ENCODE measurements at regions not wholly inside any gene's neighbourhood (a gene's known extent, or its start where the extent isn't known, plus 50 kb on each side); places are given as distances from the start of the nearest gene placed in this dataset.

- no peak for TF ChIP-seq POLR2A (IDR thresholded peaks at IDR 0.05; ENCODE audit: low read depth, low read length)
- FAIRE-seq (no peak), DNase-seq (ENCODE audit: insufficient read length, low spot score) (no peak)
These were observed 69.1 kb downstream of the OTP start for GRCh38 chr5:77569409-77569808.

GRCh38 chr5:77568555-77568954, 70.0 kb downstream of the OTP start:
- FAIRE-seq (no peak), DNase-seq (ENCODE audit: insufficient read length, low spot score) (no peak)
- TF ChIP-seq POLR2A (IDR thresholded peaks at IDR 0.05; ENCODE audit: low read depth, low read length) = no peak

GRCh38 chr5:77568082-77568481, 70.4 kb downstream of the OTP start:
- no peak for TF ChIP-seq POLR2A (IDR thresholded peaks at IDR 0.05; ENCODE audit: low read depth, low read length)
- FAIRE-seq = no peak
- DNase-seq (ENCODE audit: insufficient read length, low spot score) = no peak

GRCh38 chr5:77563475-77563874, 71.4 kb upstream of the WDR41 start:
- DNase-seq (ENCODE audit: insufficient read length, low spot score) = no peak
- FAIRE-seq = no peak
- no peak for TF ChIP-seq POLR2A (IDR thresholded peaks at IDR 0.05; ENCODE audit: low read depth, low read length)

GRCh38 chr5:77561965-77562364, 69.8 kb upstream of the WDR41 start:
- DNase-seq (ENCODE audit: insufficient read length, low spot score) (no peak), FAIRE-seq (no peak)
- no peak for TF ChIP-seq POLR2A (IDR thresholded peaks at IDR 0.05; ENCODE audit: low read depth, low read length)

GRCh38 chr5:77560677-77561263, 68.7 kb upstream of the WDR41 start:
- FAIRE-seq = peak; percentile 90
- DNase-seq (ENCODE audit: insufficient read length, low spot score) = peak; percentile 2
- no peak for TF ChIP-seq POLR2A (IDR thresholded peaks at IDR 0.05; ENCODE audit: low read depth, low read length)

- FAIRE-seq (no peak), DNase-seq (ENCODE audit: insufficient read length, low spot score) (no peak)
- no peak for TF ChIP-seq POLR2A (IDR thresholded peaks at IDR 0.05; ENCODE audit: low read depth, low read length)
These were observed 66.2 kb upstream of the WDR41 start for GRCh38 chr5:77558266-77558665.

GRCh38 chr5:77550406-77550805, 58.3 kb upstream of the WDR41 start:
- FAIRE-seq (no peak), DNase-seq (ENCODE audit: insufficient read length, low spot score) (no peak)
- TF ChIP-seq POLR2A (IDR thresholded peaks at IDR 0.05; ENCODE audit: low read depth, low read length) = no peak

- TF ChIP-seq POLR2A (IDR thresholded peaks at IDR 0.05; ENCODE audit: low read depth, low read length) = no peak
- FAIRE-seq (no peak), DNase-seq (ENCODE audit: insufficient read length, low spot score) (no peak)
These were observed 53.2 kb upstream of the WDR41 start for GRCh38 chr5:77545285-77545684.

All from H54 (cell line).